Activated T-helper 2 cell treated with anti-CD3 and anti-CD28 coated beads, Interferon-gamma antibody, Interleukin-2, Interleukin-4, amounts not matched to agents 10 μg/mL and 5 μg/mL and 100 μg/mL, durations not matched to agents 14 hours and 24 hours and 36 hours (primary cell): ENCODE measurements at regions not wholly inside any gene's neighbourhood (a gene's known extent, or its start where the extent isn't known, plus 50 kb on each side); places are given as distances from the start of the nearest gene placed in this dataset.

Experiments
- DNase-seq: peaks from one replicate; pipeline ENCODE4 v3.0.0; 2021; ENCODE audit warnings: low spot score
- H3K27ac Mint-ChIP-seq: one replicate; pipeline ENCODE4 v1.8.0; 2021; ENCODE audit warnings: mixed read lengths
- H3K27me3 Mint-ChIP-seq: one replicate; pipeline ENCODE4 v1.8.0; 2021; ENCODE audit warnings: low read depth, mixed read lengths
- H3K36me3 Mint-ChIP-seq: one replicate; pipeline ENCODE4 v1.8.0; 2021; ENCODE audit warnings: low read depth, mixed read lengths
- H3K4me1 Mint-ChIP-seq: one replicate; pipeline ENCODE4 v1.8.0; 2021; ENCODE audit warnings: low read depth, mixed read lengths
- H3K4me3 Mint-ChIP-seq: one replicate; pipeline ENCODE4 v1.8.0; 2021; ENCODE audit warnings: low read depth, mild to moderate bottlenecking, moderate library complexity, mixed read lengths
- H3K9me3 Mint-ChIP-seq: one replicate; pipeline ENCODE4 v1.8.0; 2021; ENCODE audit warnings: mixed read lengths
- intact Hi-C: fragments of 100-400 bp; cut with micrococcal nuclease; formaldehyde crosslinking; loops from one replicate; pipeline ENCODE4 v1.15.1; 2023

- Mint-ChIP-seq H3K9me3 (no peaks in the 10 kb centered on the region), H3K27me3 (peaks cover 6% of the 10 kb centered on the region), H3K4me1 (no peaks in the 10 kb centered on the region), H3K27ac (no peak overlapping the region), H3K4me3 (no peak overlapping the region), H3K36me3 (no peaks in the 10 kb centered on the region)
- intact Hi-C loops = no loop called here
- no peak for DNase-seq
Measured at GRCh38 chr7:96447109-96447645, 125.3 kb upstream of the SLC25A13 start.

DNA sequence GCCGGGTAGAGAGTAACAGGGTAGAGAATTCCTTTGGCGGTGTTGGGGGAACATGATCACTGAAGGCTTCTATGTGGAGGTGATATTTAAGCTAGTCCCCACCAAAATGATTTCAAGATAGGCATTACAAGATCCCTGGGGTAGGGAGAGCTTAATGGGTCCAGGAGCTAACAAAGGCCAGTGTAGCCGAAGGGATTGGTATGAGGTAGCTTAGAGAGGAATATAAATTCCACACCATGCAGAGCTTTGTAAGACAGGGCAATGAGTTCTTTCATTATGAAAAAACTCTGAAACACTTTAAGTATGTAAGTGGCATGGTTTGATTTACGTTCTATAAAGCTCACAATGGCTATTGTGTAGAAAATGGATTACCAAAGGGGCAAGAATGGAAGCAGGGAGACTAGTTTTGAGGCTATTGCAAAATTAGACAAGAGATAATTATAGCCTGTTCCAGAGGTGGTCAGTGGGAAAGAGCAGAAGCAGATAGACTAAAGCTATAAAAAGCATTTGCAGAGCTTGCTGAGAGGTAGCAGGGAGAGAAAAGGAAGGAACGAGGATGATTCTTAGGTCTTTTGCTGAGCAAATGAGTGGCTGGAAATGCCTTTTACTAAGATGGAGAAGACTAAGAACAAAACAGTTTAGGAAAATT, 119.7 kb upstream of the SLC25A13 start:
- intact Hi-C loops = no loop called here
- no peak overlapping the region for H3K27ac Mint-ChIP-seq
- no peaks in the 10 kb centered on the region for H3K9me3 Mint-ChIP-seq
- H3K36me3 Mint-ChIP-seq = no peaks in the 10 kb centered on the region
- no peak overlapping the region for H3K4me3 Mint-ChIP-seq
- H3K4me1 Mint-ChIP-seq = no peaks in the 10 kb centered on the region
- DNase-seq = no peak
- H3K27me3 Mint-ChIP-seq = peaks cover 10% of the 10 kb centered on the region

GRCh38 chr7:96440328-96440727, 118.4 kb upstream of the SLC25A13 start:
- H3K4me3 Mint-ChIP-seq = no peak overlapping the region
- H3K27me3 Mint-ChIP-seq = peaks cover 10% of the 10 kb centered on the region
- no peak overlapping the region for H3K27ac Mint-ChIP-seq
- no peaks in the 10 kb centered on the region for H3K4me1 Mint-ChIP-seq
- no peaks in the 10 kb centered on the region for H3K9me3 Mint-ChIP-seq
- intact Hi-C loops = no loop called here
- H3K36me3 Mint-ChIP-seq = no peaks in the 10 kb centered on the region
- no peak for DNase-seq

DNA sequence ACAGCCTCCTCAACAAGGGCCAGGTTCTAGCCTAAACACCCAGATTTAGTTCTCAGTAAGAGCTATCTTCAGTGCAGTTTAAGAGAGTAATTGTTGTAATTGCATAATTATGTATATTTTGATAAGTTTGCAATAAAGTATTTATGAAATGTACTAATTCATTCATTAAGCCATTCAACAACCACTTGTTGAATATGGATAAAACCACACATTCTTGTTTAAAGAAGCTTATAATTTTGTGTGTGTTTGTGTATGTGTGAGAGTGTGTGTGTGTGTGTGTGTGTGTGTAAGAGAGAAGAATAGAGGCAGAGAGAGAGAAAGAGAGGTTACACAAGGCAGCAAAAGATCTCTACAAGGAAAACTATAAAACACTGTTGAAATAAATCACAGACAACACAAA, 115.0 kb upstream of the SLC25A13 start:
- no peaks in the 10 kb centered on the region for H3K4me1 Mint-ChIP-seq
- no peak overlapping the region for H3K4me3 Mint-ChIP-seq
- peaks cover 13% of the 10 kb centered on the region for H3K27me3 Mint-ChIP-seq
- no peaks in the 10 kb centered on the region for H3K36me3 Mint-ChIP-seq
- intact Hi-C loops = no loop called here
- no peaks in the 10 kb centered on the region for H3K9me3 Mint-ChIP-seq
- no peak for DNase-seq
- no peak overlapping the region for H3K27ac Mint-ChIP-seq

- Mint-ChIP-seq H3K4me1 (peaks cover 23% of the 10 kb centered on the region), H3K4me3 (no peak overlapping the region), H3K27me3 (peaks cover 10% of the 10 kb centered on the region), H3K9me3 (no peaks in the 10 kb centered on the region), H3K27ac (no peak overlapping the region), H3K36me3 (no peaks in the 10 kb centered on the region)
- intact Hi-C loops = no loop called here
- no peak for DNase-seq
Measured at GRCh38 chr7:96430356-96430755, 108.5 kb upstream of the SLC25A13 start.

DNA sequence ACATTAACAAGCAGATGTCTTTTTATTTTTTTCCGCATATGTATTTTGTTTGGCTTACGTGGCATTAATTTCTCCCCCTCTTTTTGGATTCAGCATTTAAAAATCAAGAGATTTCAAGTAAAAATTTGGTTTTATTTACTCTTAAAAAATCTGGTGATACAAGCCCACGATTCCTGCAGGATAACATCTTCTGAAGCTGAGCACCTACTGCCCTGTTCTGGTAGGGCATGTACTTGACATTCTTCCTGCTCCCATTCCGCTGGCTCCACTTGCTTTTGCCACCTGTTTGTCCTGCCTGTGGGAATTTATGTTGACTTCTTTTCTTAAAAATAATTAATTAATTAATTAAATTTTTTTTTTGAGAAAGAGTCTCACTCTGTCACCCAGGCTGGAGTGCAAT, 105.2 kb upstream of the SLC25A13 start:
- intact Hi-C loops = no loop called here
- Mint-ChIP-seq H3K27me3 (peaks cover 9% of the 10 kb centered on the region), H3K27ac (no peak overlapping the region), H3K4me3 (no peak overlapping the region), H3K9me3 (no peaks in the 10 kb centered on the region), H3K4me1 (peaks cover 23% of the 10 kb centered on the region), H3K36me3 (no peaks in the 10 kb centered on the region)
- DNase-seq = no peak

DNA sequence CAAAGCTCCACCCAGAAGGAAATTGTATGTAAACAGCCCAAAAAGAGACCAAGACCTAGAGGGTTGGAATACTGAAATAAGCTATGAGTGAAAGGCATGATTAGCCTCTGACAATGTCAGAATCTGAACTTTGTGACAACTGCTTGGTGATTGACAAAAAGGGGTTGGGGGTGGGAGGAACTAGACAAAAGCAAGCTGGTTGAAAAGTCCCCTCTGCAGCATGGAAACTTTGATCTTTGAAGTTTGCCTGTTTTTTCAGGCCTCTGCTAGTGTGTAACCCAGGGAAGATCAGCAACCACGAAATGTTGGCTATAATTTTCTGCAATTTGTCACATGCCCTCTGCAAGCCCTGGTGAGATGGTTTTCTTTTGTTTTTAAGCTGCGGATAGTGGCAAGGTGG, 104.8 kb upstream of the SLC25A13 start:
- no peak for DNase-seq
- H3K36me3 Mint-ChIP-seq = no peaks in the 10 kb centered on the region
- intact Hi-C loops = no loop called here
- H3K27ac Mint-ChIP-seq = no peak overlapping the region
- no peaks in the 10 kb centered on the region for H3K9me3 Mint-ChIP-seq
- peaks cover 13% of the 10 kb centered on the region for H3K27me3 Mint-ChIP-seq
- peaks cover 23% of the 10 kb centered on the region for H3K4me1 Mint-ChIP-seq
- no peak overlapping the region for H3K4me3 Mint-ChIP-seq

DNA sequence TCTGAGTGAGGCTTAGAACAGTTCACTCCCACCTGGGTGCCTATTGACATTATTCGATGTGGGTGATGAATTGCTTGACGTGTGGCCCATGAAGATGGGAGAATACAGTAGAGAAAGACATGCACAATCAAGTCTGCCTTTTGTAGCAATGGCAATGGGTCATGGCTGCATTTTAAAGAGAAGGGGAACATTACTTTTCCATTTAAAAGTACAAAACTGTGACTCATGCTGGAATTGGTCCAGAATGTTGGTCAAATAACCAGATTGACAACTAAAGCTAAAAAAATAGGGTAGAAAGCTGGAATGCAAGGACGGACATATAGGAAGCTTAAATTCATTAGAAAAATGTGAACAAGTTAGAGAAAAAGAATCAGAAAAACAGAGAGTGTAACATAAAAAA, 104.1 kb upstream of the SLC25A13 start:
- no peak overlapping the region for H3K4me3 Mint-ChIP-seq
- H3K4me1 Mint-ChIP-seq = peaks cover 23% of the 10 kb centered on the region
- intact Hi-C loops = no loop called here
- H3K27ac Mint-ChIP-seq = no peak overlapping the region
- H3K9me3 Mint-ChIP-seq = no peaks in the 10 kb centered on the region
- no peak for DNase-seq
- H3K36me3 Mint-ChIP-seq = no peaks in the 10 kb centered on the region
- H3K27me3 Mint-ChIP-seq = peaks cover 15% of the 10 kb centered on the region

DNA sequence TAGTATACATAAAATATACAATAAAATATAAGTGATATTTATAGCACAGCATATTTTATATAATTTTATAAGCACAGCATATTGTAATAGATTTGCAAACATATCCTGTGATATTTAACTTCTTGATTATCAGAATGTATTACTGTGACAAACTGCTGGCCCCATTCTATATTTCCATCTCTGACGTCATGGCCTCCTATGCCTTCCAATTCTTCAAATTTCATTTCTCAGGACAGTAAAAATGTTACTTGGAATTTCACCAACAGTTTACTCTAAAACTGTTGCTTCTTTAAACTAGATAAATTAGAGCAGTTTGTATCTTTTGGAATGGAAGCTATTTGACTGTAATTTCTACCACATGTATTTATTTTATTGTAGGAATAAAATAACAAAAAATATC, 102.5 kb upstream of the SLC25A13 start:
- H3K27me3 Mint-ChIP-seq = peaks cover 18% of the 10 kb centered on the region
- intact Hi-C loops = no loop called here
- H3K36me3 Mint-ChIP-seq = no peaks in the 10 kb centered on the region
- H3K9me3 Mint-ChIP-seq = no peaks in the 10 kb centered on the region
- DNase-seq = no peak
- peaks cover 9% of the 10 kb centered on the region for H3K4me1 Mint-ChIP-seq
- no peak overlapping the region for H3K27ac Mint-ChIP-seq
- H3K4me3 Mint-ChIP-seq = no peak overlapping the region

GRCh38 chr7:96422388-96422787, 100.5 kb upstream of the SLC25A13 start:
- H3K4me3 Mint-ChIP-seq = no peak overlapping the region
- intact Hi-C loops = no loop called here
- H3K36me3 Mint-ChIP-seq = no peaks in the 10 kb centered on the region
- DNase-seq = no peak
- peaks cover 3% of the 10 kb centered on the region for H3K4me1 Mint-ChIP-seq
- no peaks in the 10 kb centered on the region for H3K9me3 Mint-ChIP-seq
- H3K27me3 Mint-ChIP-seq = peaks cover 24% of the 10 kb centered on the region
- no peak overlapping the region for H3K27ac Mint-ChIP-seq

DNA sequence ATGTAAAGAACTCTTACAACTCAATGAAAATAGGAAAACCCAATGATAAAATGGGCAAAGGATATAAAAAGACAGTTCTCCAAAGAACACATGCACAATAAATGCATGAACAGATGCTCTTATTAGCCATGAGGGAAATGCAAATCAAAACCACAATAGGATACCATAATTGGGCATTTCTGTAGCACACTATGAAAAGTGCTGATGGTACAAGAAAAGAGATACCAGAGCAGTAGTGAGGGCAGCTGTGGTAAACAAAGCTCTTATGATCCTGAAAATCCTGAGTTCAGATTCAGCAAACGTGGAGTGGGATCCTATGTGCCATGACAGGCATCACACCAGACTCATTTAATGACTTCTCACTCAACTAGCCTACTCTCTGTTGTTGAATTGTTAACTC, 96.7 kb upstream of the SLC25A13 start:
- Mint-ChIP-seq H3K27me3 (peaks cover 28% of the 10 kb centered on the region), H3K4me3 (no peak overlapping the region), H3K4me1 (peaks cover 2% of the 10 kb centered on the region), H3K9me3 (no peaks in the 10 kb centered on the region), H3K27ac (no peak overlapping the region), H3K36me3 (no peaks in the 10 kb centered on the region)
- intact Hi-C loops = loop anchor here (10.0 kb wide), 2 partner anchors 286 to 344 kb away; partner anchors contain the start of gene SEM1
- no peak for DNase-seq

DNA sequence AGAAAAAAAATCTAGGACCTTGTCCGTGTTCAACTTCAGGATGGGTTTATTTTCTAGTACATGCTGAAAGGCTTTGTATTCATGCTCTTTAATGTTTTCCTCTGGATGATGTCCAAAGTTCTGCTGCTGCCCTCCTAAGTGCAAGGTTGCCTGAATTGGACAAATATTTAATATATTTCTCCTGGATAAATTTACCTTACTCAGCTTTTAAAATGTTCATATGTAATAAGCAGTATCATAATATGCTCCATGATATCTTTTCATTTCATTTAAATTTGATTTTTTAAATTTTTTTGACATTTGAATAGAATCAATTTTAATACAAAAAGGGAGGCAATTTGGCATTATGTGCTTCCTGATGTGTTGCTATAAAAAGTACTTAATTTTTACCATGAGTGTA, 95.9 kb upstream of the SLC25A13 start:
- no peaks in the 10 kb centered on the region for H3K36me3 Mint-ChIP-seq
- no peaks in the 10 kb centered on the region for H3K9me3 Mint-ChIP-seq
- intact Hi-C loops = loop anchor here (10.0 kb wide), 2 partner anchors 287 to 343 kb away; partner anchors contain the start of gene SEM1
- peaks cover 28% of the 10 kb centered on the region for H3K27me3 Mint-ChIP-seq
- DNase-seq = no peak
- H3K4me1 Mint-ChIP-seq = peaks cover 2% of the 10 kb centered on the region
- no peak overlapping the region for H3K27ac Mint-ChIP-seq
- no peak overlapping the region for H3K4me3 Mint-ChIP-seq

DNA sequence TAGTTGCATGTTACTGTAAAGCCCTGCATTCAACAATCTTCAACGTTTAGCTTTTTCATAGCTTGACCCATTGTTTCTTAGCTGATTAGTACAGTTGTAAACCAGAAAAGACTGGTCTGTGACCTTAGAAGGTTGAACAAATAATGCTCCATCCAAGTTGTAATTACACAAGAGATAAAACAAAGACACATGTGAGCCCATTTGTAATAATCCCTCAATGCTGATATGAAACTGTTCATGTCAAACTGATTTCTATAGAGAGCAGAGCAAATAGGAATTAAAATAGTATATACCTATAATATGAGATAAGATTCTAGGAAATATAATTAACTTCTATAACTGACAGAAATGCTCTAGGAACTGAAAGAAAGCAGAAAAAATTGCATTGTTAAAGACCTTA, 94.7 kb upstream of the SLC25A13 start:
- Mint-ChIP-seq H3K36me3 (no peaks in the 10 kb centered on the region), H3K27me3 (peaks cover 19% of the 10 kb centered on the region), H3K9me3 (no peaks in the 10 kb centered on the region), H3K4me1 (peaks cover 2% of the 10 kb centered on the region), H3K27ac (no peak overlapping the region), H3K4me3 (no peak overlapping the region)
- no peak for DNase-seq
- intact Hi-C loops = loop anchor here (10.0 kb wide), 2 partner anchors 288 to 342 kb away; partner anchors contain the start of gene SEM1
